SJSA1 (cell line): ENCODE measurements at regions not wholly inside any gene's neighbourhood (a gene's known extent, or its start where the extent isn't known, plus 50 kb on each side); places are given as distances from the start of the nearest gene placed in this dataset.
A peak's percentile ranks its signal among the peaks of the same experiment; 100 is the strongest.
"Not testable (repeated sequence)": the region's sequence is repeated elsewhere in the genome, so short reads cannot be mapped to it uniquely, and the experiment has no call there.

ENCODE experiments used
- DNase-seq, 2 experiments: peaks; one replicate each; pipeline ENCODE4 v3.0.0-alpha.2; 2015 to 2020; ENCODE audit warnings: low spot score in 2 of 2, low read depth in 1 of 2
- H3K27ac ChIP-seq: fragments of 250-450 bp; sonication (Bioruptor Pico); 2 replicates; pipeline ENCODE4 v1.5.1; 2020; ENCODE audit warnings: mild to moderate bottlenecking, moderate library complexity
- H3K27me3 ChIP-seq: fragments of 250-450 bp; sonication (Bioruptor Pico); replicated peaks from 2 replicates; pipeline ENCODE4 v1.5.1; 2020; ENCODE audit warnings: mild to moderate bottlenecking, moderate library complexity
- H3K36me3 ChIP-seq: fragments of 250-450 bp; sonication (Bioruptor Pico); 2 replicates; pipeline ENCODE4 v1.5.1; 2020; ENCODE audit warnings: mild to moderate bottlenecking
- H3K4me1 ChIP-seq: fragments of 250-450 bp; sonication (Bioruptor Pico); replicated peaks from 2 replicates; pipeline ENCODE4 v1.6.1; 2021; ENCODE audit warnings: mild to moderate bottlenecking
- H3K4me3 ChIP-seq: fragments of 250-450 bp; sonication (Bioruptor Pico); 2 replicates; pipeline ENCODE4 v1.5.1; 2020; ENCODE audit warnings: mild to moderate bottlenecking
- H3K9me3 ChIP-seq: fragments of 250-450 bp; sonication (Bioruptor Pico); replicated peaks from 2 replicates; pipeline ENCODE4 v1.5.1; 2020; ENCODE audit warnings: mild to moderate bottlenecking

- H3K9me3 ChIP-seq = no peaks in the 10 kb centered on the region; the same call in 1 of the 2 replicates
- H3K4me1 ChIP-seq = peaks cover 6% of the 10 kb centered on the region
- H3K27ac ChIP-seq = no peak overlapping the region
- H3K36me3 ChIP-seq = no peaks in the 10 kb centered on the region
- no peaks in the 10 kb centered on the region for H3K27me3 ChIP-seq
- no peak overlapping the region for H3K4me3 ChIP-seq
- no peak for DNase-seq
Observed at GRCh38 chr20:51931371-51931781, 129.1 kb upstream of the SALL4 start.

DNA sequence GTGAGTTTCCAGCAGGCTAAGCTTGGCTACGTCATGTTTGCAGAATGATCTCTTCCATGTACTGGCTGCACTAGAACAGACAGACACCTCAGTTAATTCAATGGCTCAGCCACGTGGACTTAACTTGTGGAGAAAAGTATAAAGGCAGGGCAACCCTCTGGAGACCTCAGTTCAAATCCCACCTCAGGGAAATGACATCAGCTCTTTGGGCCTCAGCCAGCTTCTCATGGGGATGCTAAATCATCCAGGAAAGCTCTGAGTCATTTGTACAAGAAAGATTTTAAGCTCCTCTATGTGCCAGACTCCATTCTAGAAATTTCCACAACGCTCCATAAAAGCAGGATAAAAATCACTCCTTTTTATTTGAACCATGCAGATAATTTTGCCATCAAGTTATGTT lies 128.5 kb upstream of the SALL4 start:
- no peak overlapping the region for H3K4me3 ChIP-seq
- peak; percentile 39 to 53 for DNase-seq
- H3K9me3 ChIP-seq = no peaks in the 10 kb centered on the region; the same call in 1 of the 2 replicates
- H3K36me3 ChIP-seq = no peaks in the 10 kb centered on the region
- H3K4me1 ChIP-seq = peaks cover 6% of the 10 kb centered on the region
- H3K27ac ChIP-seq = no peak overlapping the region
- no peaks in the 10 kb centered on the region for H3K27me3 ChIP-seq

- H3K27me3 ChIP-seq = no peaks in the 10 kb centered on the region
- no peak overlapping the region for H3K4me3 ChIP-seq
- no peaks in the 10 kb centered on the region for H3K36me3 ChIP-seq
- H3K9me3 ChIP-seq = no peaks in the 10 kb centered on the region
- no peak for DNase-seq
- no peak overlapping the region for H3K27ac ChIP-seq
- peaks cover 6% of the 10 kb centered on the region; the same call in 1 of the 2 replicates for H3K4me1 ChIP-seq
Observed at GRCh38 chr20:51928931-51929330, 126.6 kb upstream of the SALL4 start.

DNA sequence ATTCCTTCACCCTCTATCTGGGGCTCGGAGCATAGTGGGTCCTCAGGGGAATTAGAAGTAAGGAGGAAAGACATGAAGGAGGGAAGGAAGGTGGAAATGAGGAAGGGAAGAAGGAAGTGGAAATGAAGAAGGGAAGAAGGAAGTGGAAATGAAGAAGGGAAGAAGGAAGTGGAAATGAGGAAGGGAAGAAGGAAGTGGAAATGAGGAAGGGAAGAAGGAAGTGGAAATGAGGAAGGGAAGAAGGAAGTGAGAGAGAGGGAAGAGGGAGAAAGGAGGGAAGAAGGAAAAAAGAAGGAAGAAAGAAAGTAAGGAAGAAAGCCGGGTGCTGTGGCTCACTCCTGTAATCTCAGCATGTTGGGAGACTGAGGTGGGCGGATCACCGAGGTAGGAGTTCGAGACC lies 125.6 kb upstream of the SALL4 start:
- not testable (repeated sequence) for H3K9me3 ChIP-seq, H3K27ac ChIP-seq, H3K4me1 ChIP-seq, H3K4me3 ChIP-seq, H3K27me3 ChIP-seq, H3K36me3 ChIP-seq, DNase-seq

DNA sequence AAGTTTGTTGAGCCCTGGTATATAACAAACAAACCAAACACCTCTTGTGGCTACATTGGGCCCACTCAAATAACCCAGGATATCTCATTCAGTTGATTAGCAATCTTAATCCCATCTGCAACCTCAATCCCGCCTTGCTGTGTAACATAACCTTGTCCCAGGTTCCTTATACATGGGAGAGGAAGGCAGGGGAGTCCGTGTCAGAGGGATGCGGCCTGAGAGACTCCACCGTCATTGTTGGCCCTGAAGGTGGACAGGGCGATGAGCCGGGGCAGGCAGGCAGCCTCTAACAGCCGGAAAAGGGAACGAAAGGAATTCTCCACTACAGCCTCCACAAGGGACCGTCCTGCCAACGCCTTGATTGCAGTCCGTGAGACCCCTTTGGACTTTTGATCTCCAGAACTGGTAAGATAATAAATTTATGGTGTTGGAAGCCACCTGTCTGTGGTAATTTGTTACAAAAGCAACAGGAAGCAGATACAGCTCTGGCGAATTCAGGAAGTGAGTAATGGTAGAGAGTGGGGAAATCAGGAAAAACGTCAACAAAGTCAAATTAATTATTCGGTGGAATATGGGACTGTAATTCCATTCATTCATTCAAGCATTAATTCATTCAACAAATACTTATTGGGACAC lies 124.5 kb upstream of the SALL4 start:
- peaks cover 6% of the 10 kb centered on the region; the same call in 1 of the 2 replicates for H3K4me1 ChIP-seq
- H3K4me3 ChIP-seq = no peak overlapping the region
- no peaks in the 10 kb centered on the region for H3K27me3 ChIP-seq
- no peak for DNase-seq
- H3K27ac ChIP-seq = no peak overlapping the region
- no peaks in the 10 kb centered on the region for H3K36me3 ChIP-seq
- no peaks in the 10 kb centered on the region for H3K9me3 ChIP-seq

DNA sequence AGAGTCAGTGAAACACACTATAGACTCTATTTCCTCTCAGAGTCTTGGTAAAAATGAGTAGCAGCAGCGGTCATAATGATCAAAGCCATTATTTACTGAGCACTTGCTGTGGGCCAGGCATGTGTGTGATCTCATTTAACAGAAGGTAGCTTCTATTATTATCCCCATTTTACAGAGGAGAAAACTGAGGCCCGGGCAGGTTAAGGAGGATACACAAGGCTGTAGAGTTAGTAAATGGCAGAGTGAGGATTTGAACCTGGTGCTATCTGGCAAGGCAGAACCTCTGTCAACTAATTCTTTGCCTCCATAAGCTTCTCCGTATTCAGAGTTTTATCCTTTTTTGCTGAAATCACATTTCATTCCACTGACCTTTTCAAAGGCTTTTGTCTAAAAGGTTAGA lies 122.2 kb upstream of the SALL4 start:
- no peaks in the 10 kb centered on the region for H3K4me1 ChIP-seq
- DNase-seq = no peak
- H3K27ac ChIP-seq = no peak overlapping the region
- H3K36me3 ChIP-seq = no peaks in the 10 kb centered on the region
- H3K4me3 ChIP-seq = no peak overlapping the region
- H3K9me3 ChIP-seq = no peaks in the 10 kb centered on the region
- no peaks in the 10 kb centered on the region for H3K27me3 ChIP-seq

DNA sequence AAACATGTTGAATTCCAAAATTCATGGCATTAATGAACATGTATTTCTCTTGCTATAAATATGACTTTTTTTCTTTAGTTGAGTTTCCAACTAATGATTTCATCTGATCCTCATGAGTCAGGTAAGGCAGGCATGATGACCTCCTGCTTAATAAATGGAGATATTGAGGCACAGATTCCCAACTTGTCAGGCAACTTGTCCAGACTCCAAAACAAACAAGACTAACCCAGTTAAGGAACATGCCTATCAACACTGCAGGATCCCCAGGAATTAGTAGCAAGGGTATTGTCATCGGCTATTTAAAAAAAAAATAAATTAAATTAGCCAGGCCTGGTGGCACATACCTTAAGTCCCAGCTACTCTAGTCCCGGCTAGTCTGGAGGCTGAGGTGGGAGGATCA lies 121.3 kb upstream of the SALL4 start:
- Histone ChIP-seq H3K4me1 (no peaks in the 10 kb centered on the region), H3K36me3 (no peaks in the 10 kb centered on the region), H3K27me3 (no peaks in the 10 kb centered on the region), H3K9me3 (no peaks in the 10 kb centered on the region), H3K27ac (no peak overlapping the region), H3K4me3 (no peak overlapping the region)
- no peak for DNase-seq

DNA sequence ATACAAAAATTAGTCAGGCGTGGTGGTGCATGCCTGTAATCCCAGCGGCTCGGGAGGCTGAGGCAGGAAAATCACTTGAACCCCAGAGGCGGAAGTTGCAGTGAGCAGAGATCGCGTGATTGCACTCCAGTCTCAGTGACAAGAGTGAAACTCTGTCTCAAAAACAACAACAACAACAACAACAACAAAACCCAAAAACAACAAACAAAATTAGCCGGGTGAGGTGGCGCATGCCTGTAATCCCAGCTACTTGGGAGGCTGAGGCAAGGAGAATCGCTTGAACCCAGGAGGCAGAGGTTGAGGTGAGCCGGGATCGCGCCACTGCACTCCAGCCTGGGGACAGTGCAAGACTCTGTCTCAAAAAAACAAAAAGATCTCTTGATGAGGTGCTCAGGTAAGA lies 120.5 kb upstream of the SALL4 start:
- H3K9me3 ChIP-seq, H3K27ac ChIP-seq, H3K27me3 ChIP-seq, DNase-seq, H3K36me3 ChIP-seq, H3K4me3 ChIP-seq, H3K4me1 ChIP-seq: not testable (repeated sequence)

DNA sequence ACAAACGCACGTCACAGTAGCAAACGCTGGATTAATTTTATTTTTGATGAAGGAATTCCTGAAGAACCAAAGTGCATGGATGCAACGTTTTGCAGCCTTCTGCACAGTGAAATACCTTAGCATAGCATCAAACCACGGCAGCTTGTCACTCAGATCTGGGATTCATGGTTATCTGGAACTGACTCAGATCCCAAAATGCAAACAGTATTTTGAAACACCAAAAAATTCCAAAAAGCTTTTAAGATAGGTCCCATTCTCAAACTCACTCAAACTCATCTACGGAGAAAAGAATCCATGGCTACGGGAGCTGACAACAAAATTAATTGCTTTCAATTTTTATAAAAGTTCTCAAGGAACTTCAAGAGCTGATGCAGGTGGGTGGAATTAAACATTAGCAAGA lies 116.2 kb upstream of the SALL4 start:
- H3K9me3 ChIP-seq = no peaks in the 10 kb centered on the region

GRCh38 chr20:51917886-51918535 lies 115.7 kb upstream of the SALL4 start:
- no peaks in the 10 kb centered on the region for H3K27me3 ChIP-seq
- no peak for DNase-seq
- H3K27ac ChIP-seq = no peak overlapping the region
- no peak overlapping the region for H3K4me3 ChIP-seq
- H3K4me1 ChIP-seq = 0 out of 2 replicates have a peak, but pooled peaks cover 5% of the 10 kb centered on the region
- H3K9me3 ChIP-seq = no peaks in the 10 kb centered on the region
- no peaks in the 10 kb centered on the region for H3K36me3 ChIP-seq

More for the DNA sequence above, 116.2 kb upstream of the SALL4 start:
- H3K4me1 ChIP-seq = 0 out of 2 replicates have a peak, but pooled peaks cover 5% of the 10 kb centered on the region
- no peak overlapping the region for H3K27ac ChIP-seq
- DNase-seq = no peak
- H3K36me3 ChIP-seq = no peaks in the 10 kb centered on the region
- H3K4me3 ChIP-seq = no peak overlapping the region
- H3K27me3 ChIP-seq = no peaks in the 10 kb centered on the region

DNA sequence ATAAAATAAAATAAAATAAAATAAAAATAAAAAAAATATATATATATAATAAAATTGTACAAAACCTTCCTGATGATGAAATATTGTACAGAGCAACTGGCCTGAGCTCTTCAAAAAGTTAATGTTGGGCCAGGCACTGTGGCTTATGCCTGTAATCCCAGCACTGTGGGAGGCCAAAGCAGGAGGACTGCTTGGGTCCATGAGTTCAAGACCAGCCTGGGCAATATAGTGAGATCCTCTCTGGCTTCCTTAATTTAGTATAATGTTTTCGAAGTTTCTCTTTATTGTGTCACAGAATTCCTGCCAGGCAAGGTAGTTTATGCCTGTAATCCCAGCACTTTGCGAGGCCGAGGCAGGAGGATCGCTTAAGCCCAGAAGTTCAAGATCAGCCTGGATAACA lies 113.9 kb upstream of the SALL4 start:
- no peaks in the 10 kb centered on the region for H3K27me3 ChIP-seq
- no peak for DNase-seq
- H3K4me3 ChIP-seq = no peak overlapping the region
- H3K9me3 ChIP-seq = no peaks in the 10 kb centered on the region
- H3K27ac ChIP-seq = no peak overlapping the region
- no peaks in the 10 kb centered on the region for H3K36me3 ChIP-seq
- H3K4me1 ChIP-seq = peaks cover 11% of the 10 kb centered on the region

DNA sequence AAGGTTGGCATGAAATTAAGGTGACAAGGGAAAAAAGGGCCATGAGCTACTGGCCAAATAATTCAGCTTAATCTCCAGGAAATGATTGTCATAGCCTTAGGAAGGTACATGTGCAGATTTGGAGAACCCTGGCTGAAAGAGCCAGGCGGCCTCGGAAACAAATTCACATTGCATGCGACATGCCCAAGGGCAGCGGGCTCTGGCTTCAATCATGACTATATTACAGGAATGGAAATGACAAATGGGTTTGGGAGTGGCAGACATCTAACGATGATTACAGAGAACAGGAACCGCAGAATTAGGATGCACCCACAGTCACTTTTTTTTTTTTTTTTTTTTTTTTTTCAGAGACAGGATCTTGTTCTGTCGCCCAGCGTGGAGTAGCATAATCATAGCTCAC lies 112.4 kb upstream of the SALL4 start:
- Histone ChIP-seq H3K36me3 (no peaks in the 10 kb centered on the region), H3K4me3 (no peak overlapping the region), H3K9me3 (no peaks in the 10 kb centered on the region), H3K27me3 (no peaks in the 10 kb centered on the region), H3K27ac (no peak overlapping the region), H3K4me1 (peaks cover 26% of the 10 kb centered on the region)
- no peak for DNase-seq

GRCh38 chr20:51910321-51911050 lies 108.2 kb upstream of the SALL4 start:
- Histone ChIP-seq H3K27ac (peak overlapping the region; percentile 58), H3K27me3 (no peaks in the 10 kb centered on the region), H3K9me3 (no peaks in the 10 kb centered on the region), H3K36me3 (no peaks in the 10 kb centered on the region), H3K4me3 (no peak overlapping the region), H3K4me1 (peaks cover 26% of the 10 kb centered on the region)
- peak; percentile 62 to 72 for DNase-seq

DNA sequence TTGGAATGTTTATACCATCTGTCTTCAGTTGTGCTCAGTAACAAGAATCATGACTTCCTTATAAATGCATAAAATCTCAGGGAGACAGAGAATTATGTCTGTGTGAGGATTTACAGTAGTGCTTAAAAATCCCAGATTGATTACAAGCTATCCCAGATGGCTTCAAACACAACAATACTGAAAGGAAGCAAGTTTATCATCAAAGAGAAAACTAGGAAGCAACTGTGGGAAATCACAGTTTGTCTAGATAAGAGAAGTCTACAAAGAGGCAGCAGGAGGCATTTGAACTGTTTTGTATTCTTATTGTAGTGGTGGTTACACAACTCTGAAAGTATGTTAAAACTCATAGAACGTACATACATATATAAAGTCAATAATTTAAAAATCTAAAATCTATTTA lies 104.4 kb upstream of the SALL4 start:
- peaks cover 24% of the 10 kb centered on the region for H3K4me1 ChIP-seq
- no peak overlapping the region for H3K4me3 ChIP-seq
- DNase-seq = no peak
- no peaks in the 10 kb centered on the region for H3K9me3 ChIP-seq
- H3K36me3 ChIP-seq = no peaks in the 10 kb centered on the region
- no peak overlapping the region for H3K27ac ChIP-seq
- no peaks in the 10 kb centered on the region for H3K27me3 ChIP-seq
